ENCODE measurements at regions not wholly inside any gene's neighbourhood (a gene's known extent, or its start where the extent isn't known, plus 50 kb on each side); places are given as distances from the start of the nearest gene placed in this dataset.

GRCh38 chr13:53800011-53800410 lies 771.4 kb downstream of the OLFM4 start:
- no peaks in the 10 kb centered on the region for H3K4me1 ChIP-seq
- DNase-seq = no peak
- H3K27me3 ChIP-seq = no peaks in the 10 kb centered on the region
- no peaks in the 10 kb centered on the region for H3K36me3 ChIP-seq
- H3K4me3 ChIP-seq = no peak overlapping the region
- WGBS, 5 donors = 87 to 90% (median 90%) methylated on average over 5 of the region's 5 CpGs
- H3K9me3 ChIP-seq = no peaks in the 10 kb centered on the region
- intact Hi-C loops (cut with DNase I; ENCODE audit: low total_unique reads) = no loop called here
- TF ChIP-seq CTCF (IDR thresholded peaks at IDR 0.05) (no peak), POLR2A (IDR thresholded peaks at IDR 0.05) (no peak)
- H3K27ac ChIP-seq = no peak overlapping the region

- WGBS, 5 donors = 32 to 51% (median 40%) methylated on average over 3 of the region's 3 CpGs
- DNase-seq = peak in 1 of 2 donors; percentile 21
- no peak overlapping the region for H3K27ac ChIP-seq
- intact Hi-C loops (cut with DNase I; ENCODE audit: low total_unique reads) = no loop called here
- H3K36me3 ChIP-seq = no peaks in the 10 kb centered on the region
- H3K27me3 ChIP-seq = no peaks in the 10 kb centered on the region
- TF ChIP-seq CTCF (IDR thresholded peaks at IDR 0.05) (no peak), POLR2A (IDR thresholded peaks at IDR 0.05) (no peak), EP300 (IDR thresholded peaks at IDR 0.05) (no peak), POLR2AphosphoS5 (IDR thresholded peaks at IDR 0.05) (no peak)
- H3K4me1 ChIP-seq = no peaks in the 10 kb centered on the region
- no peaks in the 10 kb centered on the region for H3K9me3 ChIP-seq
- no peak overlapping the region for H3K4me3 ChIP-seq
These were observed 778.7 kb downstream of the OLFM4 start for GRCh38 chr13:53807251-53807834.

DNA sequence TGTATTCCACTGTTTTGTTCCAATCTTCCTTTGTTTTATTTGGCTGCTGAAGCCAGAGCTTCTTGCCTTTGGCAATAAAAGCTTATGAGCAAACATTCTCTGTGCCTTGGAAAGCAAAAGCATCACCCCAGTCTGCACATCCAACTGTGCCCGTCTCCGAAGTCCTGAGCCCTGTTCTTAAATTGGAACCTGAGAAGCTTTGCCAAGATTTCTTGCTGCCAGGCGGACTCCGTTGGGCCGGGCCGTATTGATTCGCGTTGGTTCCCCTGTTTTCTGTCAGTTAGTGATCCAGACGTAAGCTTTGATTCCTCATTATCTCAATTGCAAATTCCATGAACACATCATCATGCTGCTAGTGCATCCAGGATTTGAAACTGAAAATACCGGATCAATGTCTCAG lies 793.0 kb downstream of the OLFM4 start:
- intact Hi-C loops (cut with DNase I; ENCODE audit: low total_unique reads) = no loop called here
- peak in 1 of 2 donors; percentile 2 for DNase-seq
- no peak for TF ChIP-seq EP300 (IDR thresholded peaks at IDR 0.05)
- TF ChIP-seq POLR2A (IDR thresholded peaks at IDR 0.05) = no peak
- no peak for TF ChIP-seq CTCF (IDR thresholded peaks at IDR 0.05)
- TF ChIP-seq POLR2AphosphoS5 (IDR thresholded peaks at IDR 0.05) = no peak
- Histone ChIP-seq H3K27ac (no peak overlapping the region), H3K9me3 (no peaks in the 10 kb centered on the region), H3K4me3 (no peak overlapping the region), H3K4me1 (no peaks in the 10 kb centered on the region), H3K36me3 (no peaks in the 10 kb centered on the region), H3K27me3 (no peaks in the 10 kb centered on the region)
- WGBS, 5 donors = 71 to 84% (median 78%) methylated on average over 10 of the region's 10 CpGs

DNA sequence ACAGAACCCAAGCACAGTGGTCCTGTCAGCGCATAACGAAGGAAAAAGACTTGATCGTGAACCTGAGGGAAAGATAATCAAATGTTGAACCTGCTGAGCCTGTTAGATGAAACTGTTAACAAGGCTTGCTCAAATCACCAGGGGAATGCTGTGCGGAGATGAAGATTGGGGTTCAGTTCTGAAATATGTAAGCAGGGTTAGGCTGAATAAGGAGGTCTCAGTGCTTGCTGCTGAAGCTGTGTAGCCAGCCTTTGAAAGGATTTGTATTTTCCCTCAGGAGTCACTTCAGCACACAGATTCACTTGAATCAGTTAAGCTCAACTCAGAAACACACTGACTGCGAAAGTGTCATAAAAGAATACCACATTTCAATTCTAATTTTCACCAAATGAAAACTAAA lies 793.5 kb downstream of the OLFM4 start:
- no peak overlapping the region for H3K4me3 ChIP-seq
- intact Hi-C loops (cut with DNase I; ENCODE audit: low total_unique reads) = no loop called here
- DNase-seq = no peak

More for the DNA sequence above, 793.5 kb downstream of the OLFM4 start:
- no peaks in the 10 kb centered on the region for H3K36me3 ChIP-seq
- TF ChIP-seq EP300 (IDR thresholded peaks at IDR 0.05) = no peak
- no peak for TF ChIP-seq POLR2AphosphoS5 (IDR thresholded peaks at IDR 0.05)
- TF ChIP-seq CTCF (IDR thresholded peaks at IDR 0.05) = no peak
- no peak for TF ChIP-seq POLR2A (IDR thresholded peaks at IDR 0.05)
- H3K27me3 ChIP-seq = no peaks in the 10 kb centered on the region
- H3K27ac ChIP-seq = no peak overlapping the region
- H3K4me1 ChIP-seq = no peaks in the 10 kb centered on the region
- WGBS, 5 donors = 71 to 89% (median 80%) methylated on average over 5 of the region's 5 CpGs
- no peaks in the 10 kb centered on the region for H3K9me3 ChIP-seq
